ENCODE measurements at regions not wholly inside any gene's neighbourhood (a gene's known extent, or its start where the extent isn't known, plus 50 kb on each side); places are given as distances from the start of the nearest gene placed in this dataset.
"Not testable (repeated sequence)": the region's sequence is repeated elsewhere in the genome, so short reads cannot be mapped to it uniquely, and the experiment has no call there.

- no peaks in the 10 kb centered on the region for H3K36me3 Mint-ChIP-seq (ENCODE audit: low read depth)
- ATAC-seq, result no peak
These were observed 202.1 kb upstream of the RND3 start for GRCh38 chr2:150689590-150689989.

GRCh38 chr2:150688016-150688415 is 200.5 kb upstream of the RND3 start:
- Mint-ChIP-seq H3K27me3 (peaks cover 5% of the 10 kb centered on the region), H3K4me1 (no peaks in the 10 kb centered on the region), H3K36me3 (ENCODE audit: low read depth) (no peaks in the 10 kb centered on the region), H3K4me3 (no peak overlapping the region), H3K27ac (no peak overlapping the region)
- DNase-seq, result no peak
- ATAC-seq, result no peak
- H3K9me3 ChIP-seq (ENCODE audit: control insufficient read depth, low read length, poor library complexity, severe bottlenecking), result no peaks in the 10 kb centered on the region

More at GRCh38 chr2:150689590-150689989, 202.1 kb upstream of the RND3 start:
- DNase-seq, result no peak
- H3K4me3 Mint-ChIP-seq, result no peak overlapping the region
- no peaks in the 10 kb centered on the region for H3K9me3 ChIP-seq (ENCODE audit: control insufficient read depth, low read length, poor library complexity, severe bottlenecking)
- H3K27me3 Mint-ChIP-seq, result peaks cover 5% of the 10 kb centered on the region
- H3K4me1 Mint-ChIP-seq, result no peaks in the 10 kb centered on the region
- H3K27ac Mint-ChIP-seq, result no peak overlapping the region

- no peak for ATAC-seq
- H3K36me3 Mint-ChIP-seq (ENCODE audit: low read depth), result no peaks in the 10 kb centered on the region
These were observed 198.9 kb upstream of the RND3 start for GRCh38 chr2:150686391-150686790.

GRCh38 chr2:150681120-150681804 is 193.8 kb upstream of the RND3 start:
- Mint-ChIP-seq H3K27ac (no peak overlapping the region), H3K4me1 (no peaks in the 10 kb centered on the region)
- no peaks in the 10 kb centered on the region for H3K9me3 ChIP-seq (ENCODE audit: control insufficient read depth, low read length, poor library complexity, severe bottlenecking)

More at GRCh38 chr2:150686391-150686790, 198.9 kb upstream of the RND3 start:
- Mint-ChIP-seq H3K27me3 (peaks cover 5% of the 10 kb centered on the region), H3K4me3 (no peak overlapping the region), H3K4me1 (no peaks in the 10 kb centered on the region), H3K27ac (no peak overlapping the region)
- no peak for DNase-seq
- H3K9me3 ChIP-seq (ENCODE audit: control insufficient read depth, low read length, poor library complexity, severe bottlenecking), result no peaks in the 10 kb centered on the region

GRCh38 chr2:150679456-150680120 is 192.1 kb upstream of the RND3 start:
- no peak for ATAC-seq
- H3K9me3 ChIP-seq (ENCODE audit: control insufficient read depth, low read length, poor library complexity, severe bottlenecking), result no peaks in the 10 kb centered on the region
- Mint-ChIP-seq H3K27ac (no peak overlapping the region), H3K4me1 (no peaks in the 10 kb centered on the region), H3K27me3 (no peaks in the 10 kb centered on the region), H3K36me3 (ENCODE audit: low read depth) (no peaks in the 10 kb centered on the region), H3K4me3 (no peak overlapping the region)
- DNase-seq, result no peak

More at GRCh38 chr2:150681120-150681804, 193.8 kb upstream of the RND3 start:
- H3K36me3 Mint-ChIP-seq (ENCODE audit: low read depth), result no peaks in the 10 kb centered on the region
- H3K27me3 Mint-ChIP-seq, result peaks cover 5% of the 10 kb centered on the region
- DNase-seq (no peak), ATAC-seq (no peak)
- H3K4me3 Mint-ChIP-seq, result no peak overlapping the region

GRCh38 chr2:150677551-150677950 is 190.1 kb upstream of the RND3 start:
- no peak for ATAC-seq
- Mint-ChIP-seq H3K4me1 (no peaks in the 10 kb centered on the region), H3K4me3 (no peak overlapping the region), H3K36me3 (ENCODE audit: low read depth) (no peaks in the 10 kb centered on the region), H3K27ac (no peak overlapping the region), H3K27me3 (no peaks in the 10 kb centered on the region)
- DNase-seq, result no peak
- no peaks in the 10 kb centered on the region for H3K9me3 ChIP-seq (ENCODE audit: control insufficient read depth, low read length, poor library complexity, severe bottlenecking)

- DNase-seq (no peak), ATAC-seq (no peak)
- no peaks in the 10 kb centered on the region for H3K9me3 ChIP-seq (ENCODE audit: control insufficient read depth, low read length, poor library complexity, severe bottlenecking)
- Mint-ChIP-seq H3K4me1 (no peaks in the 10 kb centered on the region), H3K27ac (no peak overlapping the region), H3K4me3 (no peak overlapping the region), H3K36me3 (ENCODE audit: low read depth) (no peaks in the 10 kb centered on the region), H3K27me3 (no peaks in the 10 kb centered on the region)
These were observed 189.4 kb upstream of the RND3 start for GRCh38 chr2:150676747-150677383.

- no peak overlapping the region for H3K27ac Mint-ChIP-seq
- H3K27me3 Mint-ChIP-seq, result no peaks in the 10 kb centered on the region
- no peaks in the 10 kb centered on the region for H3K9me3 ChIP-seq (ENCODE audit: control insufficient read depth, low read length, poor library complexity, severe bottlenecking)
- no peaks in the 10 kb centered on the region for H3K36me3 Mint-ChIP-seq (ENCODE audit: low read depth)
- DNase-seq, result no peak
- no peak overlapping the region for H3K4me3 Mint-ChIP-seq
- H3K4me1 Mint-ChIP-seq, result no peaks in the 10 kb centered on the region
- no peak for ATAC-seq
These were observed 188.3 kb upstream of the RND3 start for GRCh38 chr2:150675807-150676206.

- Mint-ChIP-seq H3K4me1 (no peaks in the 10 kb centered on the region), H3K27ac (no peak overlapping the region), H3K4me3 (no peak overlapping the region), H3K27me3 (no peaks in the 10 kb centered on the region), H3K36me3 (ENCODE audit: low read depth) (no peaks in the 10 kb centered on the region)
- DNase-seq (no peak), ATAC-seq (no peak)
- no peaks in the 10 kb centered on the region for H3K9me3 ChIP-seq (ENCODE audit: control insufficient read depth, low read length, poor library complexity, severe bottlenecking)
These were observed 186.8 kb upstream of the RND3 start for GRCh38 chr2:150674283-150674682.

- H3K9me3 ChIP-seq (ENCODE audit: control insufficient read depth, low read length, poor library complexity, severe bottlenecking), result no peaks in the 10 kb centered on the region
- Mint-ChIP-seq H3K4me3 (no peak overlapping the region), H3K27ac (no peak overlapping the region), H3K27me3 (no peaks in the 10 kb centered on the region), H3K4me1 (no peaks in the 10 kb centered on the region), H3K36me3 (ENCODE audit: low read depth) (no peaks in the 10 kb centered on the region)
- no peak for ATAC-seq
- DNase-seq, result no peak
These were observed 184.8 kb upstream of the RND3 start for GRCh38 chr2:150672311-150672710.

- no peak for ATAC-seq
- no peaks in the 10 kb centered on the region for H3K9me3 ChIP-seq (ENCODE audit: control insufficient read depth, low read length, poor library complexity, severe bottlenecking)
- Mint-ChIP-seq H3K27me3 (no peaks in the 10 kb centered on the region), H3K4me3 (no peak overlapping the region), H3K36me3 (ENCODE audit: low read depth) (no peaks in the 10 kb centered on the region), H3K4me1 (no peaks in the 10 kb centered on the region), H3K27ac (no peak overlapping the region)
- DNase-seq, result no peak
These were observed 182.0 kb upstream of the RND3 start for GRCh38 chr2:150669492-150669891.

- ATAC-seq; H3K4me1 Mint-ChIP-seq; H3K36me3 Mint-ChIP-seq (ENCODE audit: low read depth); H3K4me3 Mint-ChIP-seq; H3K27me3 Mint-ChIP-seq; DNase-seq; H3K9me3 ChIP-seq (ENCODE audit: control insufficient read depth, low read length, poor library complexity, severe bottlenecking); H3K27ac Mint-ChIP-seq: not testable (repeated sequence)
These were observed 179.6 kb upstream of the RND3 start for GRCh38 chr2:150667039-150667438.

GRCh38 chr2:150663143-150663542 is 175.7 kb upstream of the RND3 start:
- no peaks in the 10 kb centered on the region for H3K9me3 ChIP-seq (ENCODE audit: control insufficient read depth, low read length, poor library complexity, severe bottlenecking)
- DNase-seq (no peak), ATAC-seq (no peak)
- Mint-ChIP-seq H3K27me3 (no peaks in the 10 kb centered on the region), H3K4me1 (no peaks in the 10 kb centered on the region), H3K4me3 (no peak overlapping the region), H3K27ac (no peak overlapping the region), H3K36me3 (ENCODE audit: low read depth) (no peaks in the 10 kb centered on the region)
